HCT116 (cell line): ENCODE measurements at regions not wholly inside any gene's neighbourhood (a gene's known extent, or its start where the extent isn't known, plus 50 kb on each side); places are given as distances from the start of the nearest gene placed in this dataset.

ENCODE experiments used
- ATAC-seq: fragments of 200-7000 bp; cut with Tn5 transposase; 2 replicates; pipeline ENCODE4 v1.9.1; 2020; ENCODE audit warnings: mild to moderate bottlenecking, moderate library complexity
- BruUV-seq: library from RNA; stranded (reverse); fragments of 400-500 nt; replicated peaks from 2 replicates; lab custom pipeline; 2021; lab: Mats Ljungman, UMichigan
- CTCF ChIA-PET: fragments of 300-600 bp; sonication (Branson Sonifier 250); formaldehyde crosslinking; loops from one replicate; lab custom pipeline; 2021; ENCODE audit warnings: antibody characterized with exemption; lab: Charles Lee
- POLR2A ChIA-PET: fragments of 300-600, 350-600 bp; sonication (Branson Sonifier 250); formaldehyde crosslinking; loops from one replicate; lab custom pipeline; 2021; ENCODE audit warnings: antibody characterized with exemption; lab: Charles Lee
- RAD21 ChIA-PET, 2 experiments: fragments of 300-600 bp; sonication (Branson Sonifier 250); formaldehyde crosslinking; loops; one replicate each; lab custom pipeline; 2023; ENCODE audit warnings: low total read pairs in 2 of 2; ENCODE audit not compliant: uncharacterized antibody in 2 of 2, unreplicated experiment in 2 of 2, low non-redundant PET in 1 of 2; lab: Charles Lee
- DNase-seq: peaks from one replicate; pipeline ENCODE4 v3.0.0-alpha.2; 2010; ENCODE audit warnings: low read depth, low spot score
- H2AFZ ChIP-seq: fragments of 200-600 bp; shearing (Covaris generic), sonication (generic); 2 replicates; pipeline ENCODE4 v1.6.1; 2017; ENCODE audit warnings: low read depth, mixed run types, mixed read lengths, antibody characterized with exemption, low read length; ENCODE audit not compliant: poor library complexity, severe bottlenecking
- H3K27ac ChIP-seq: 2 replicates; pipeline ENCODE4 v1.5.1; 2012; ENCODE audit warnings: low read depth, low read length
- H3K27me3 ChIP-seq: fragments of 200-600 bp; sonication (generic); 2 replicates; pipeline ENCODE4 v1.6.1; 2016; ENCODE audit warnings: mixed run types, low read length, mixed read lengths; ENCODE audit not compliant: insufficient read depth
- H3K36me3 ChIP-seq, 2 experiments: fragments of 200-500 bp in 1 of 2; fragments of 200-600 bp in 1 of 2; sonication (Bioruptor generic) in 1 of 2; sonication (generic) in 1 of 2; 2 replicates each; pipeline versions ENCODE4 v1.5.1 to v1.6.1; 2014 to 2016; ENCODE audit warnings: low read length in 2 of 2, inconsistent platforms in 1 of 2, mixed read lengths in 1 of 2, mixed run types in 1 of 2; ENCODE audit not compliant: insufficient read depth in 2 of 2, control insufficient read depth in 1 of 2
- H3K4me1 ChIP-seq, 2 experiments: fragments of 200-600 bp in 1 of 2; sonication (generic) in 1 of 2; 2 replicates each; pipeline versions ENCODE4 v1.5.1 to v1.6.1; 2012 to 2017; ENCODE audit warnings: low read length in 2 of 2, inconsistent platforms in 1 of 2, mild to moderate bottlenecking in 1 of 2, mixed read lengths in 1 of 2, mixed run types in 1 of 2, moderate library complexity in 1 of 2; ENCODE audit not compliant: insufficient read depth in 2 of 2, control insufficient read depth in 1 of 2
- H3K4me2 ChIP-seq: fragments of 200-600 bp; sonication (generic); 2 replicates; pipeline ENCODE4 v1.6.1; 2017; ENCODE audit warnings: mixed run types, low read length, mixed read lengths
- H3K4me3 ChIP-seq, 2 experiments: fragments of 200-600 bp in 1 of 2; sonication (generic) in 1 of 2; replicated peaks in 1 of 2; 2 replicates each; pipeline ENCODE4 v1.5.1; 2011 to 2016; ENCODE audit warnings: low read length in 2 of 2, control low read depth in 1 of 2, low read depth in 1 of 2, mild to moderate bottlenecking in 1 of 2, mixed read lengths in 1 of 2, mixed run types in 1 of 2
- H3K79me2 ChIP-seq: fragments of 200-600 bp; sonication (generic); 2 replicates; pipeline ENCODE4 v1.6.1; 2017; ENCODE audit warnings: mild to moderate bottlenecking, mixed run types, low read length, moderate library complexity, mixed read lengths; ENCODE audit not compliant: insufficient read depth
- H3K9ac ChIP-seq: fragments of 200-600 bp; sonication (generic); 2 replicates; pipeline ENCODE4 v1.6.1; 2016; ENCODE audit warnings: low read length, mixed read lengths
- H3K9me2 ChIP-seq: fragments of 200-600 bp; sonication (generic), shearing (Covaris generic); 2 replicates; pipeline ENCODE4 v1.6.1; 2017; ENCODE audit warnings: mixed run types, mild to moderate bottlenecking, moderate library complexity; ENCODE audit not compliant: insufficient read depth
- H3K9me3 ChIP-seq, 2 experiments: fragments of 200-500 bp in 1 of 2; fragments of 200-600 bp in 1 of 2; sonication (Bioruptor generic) in 1 of 2; sonication (generic) in 1 of 2; 2 replicates each; pipeline ENCODE4 v1.6.1; 2014 to 2017; ENCODE audit warnings: low read length in 2 of 2, mixed read lengths in 2 of 2, inconsistent platforms in 1 of 2, low read depth in 1 of 2, mild to moderate bottlenecking in 1 of 2, mixed run types in 1 of 2, moderate library complexity in 1 of 2; ENCODE audit not compliant: control insufficient read depth in 1 of 2, insufficient read depth in 1 of 2
- H4K20me1 ChIP-seq: fragments of 200-600 bp; sonication (generic), shearing (Covaris generic); 2 replicates; pipeline ENCODE4 v1.6.1; 2017; ENCODE audit warnings: mixed run types, mild to moderate bottlenecking, moderate library complexity; ENCODE audit not compliant: insufficient read depth
- ATF3 ChIP-seq: IDR thresholded peaks from 2 replicates; pipeline ENCODE4 v1.6.1; 2012
- CBX3 ChIP-seq: IDR thresholded peaks from 2 replicates; pipeline ENCODE4 v1.6.1; 2012; ENCODE audit warnings: low read depth
- ELF1 ChIP-seq: IDR thresholded peaks from 2 replicates; pipeline ENCODE4 v1.6.1; 2012; ENCODE audit warnings: low read depth, borderline replicate concordance
- EZH2 ChIP-seq: fragments of 200-600 bp; sonication (generic); IDR thresholded peaks from 2 replicates; pipeline ENCODE4 v1.6.1; 2017; ENCODE audit warnings: antibody characterized with exemption, mixed run types
- JUND ChIP-seq: IDR thresholded peaks from 2 replicates; pipeline ENCODE4 v1.6.1; 2012
- MAX ChIP-seq: IDR thresholded peaks from 2 replicates; pipeline ENCODE4 v1.6.1; 2012
- POLR2A ChIP-seq: IDR thresholded peaks from 2 replicates; pipeline ENCODE4 v1.7.0; 2011; ENCODE audit warnings: borderline replicate concordance; ENCODE audit not compliant: insufficient read depth, insufficient read length; ENCODE audit errors: extremely low read depth
- POLR2AphosphoS5 ChIP-seq: IDR thresholded peaks from 2 replicates; pipeline ENCODE4 v1.6.1; 2011; ENCODE audit warnings: mild to moderate bottlenecking, low read depth, low read length, moderate library complexity
- REST ChIP-seq: IDR thresholded peaks from 2 replicates; pipeline ENCODE4 v1.6.1; 2012; ENCODE audit warnings: low read depth
- SIN3A ChIP-seq: IDR thresholded peaks from 2 replicates; pipeline ENCODE4 v1.6.1; 2012; ENCODE audit warnings: low read depth
- SRF ChIP-seq: IDR thresholded peaks from 2 replicates; pipeline ENCODE4 v1.6.1; 2012; ENCODE audit warnings: low read depth
- TCF7L2 ChIP-seq: IDR thresholded peaks from 2 replicates; pipeline ENCODE4 v1.7.0; 2011; ENCODE audit warnings: borderline replicate concordance, inconsistent platforms; ENCODE audit not compliant: insufficient read depth, insufficient read length; ENCODE audit errors: extremely low read depth
- YY1 ChIP-seq: IDR thresholded peaks from 2 replicates; pipeline ENCODE4 v1.6.1; 2011; ENCODE audit warnings: low read length, low read depth, moderate library complexity, mild to moderate bottlenecking; ENCODE audit not compliant: insufficient replicate concordance; ENCODE audit errors: extremely low read depth
- ZBTB33 ChIP-seq: IDR thresholded peaks from 2 replicates; pipeline ENCODE4 v1.6.1; 2011; ENCODE audit warnings: mild to moderate bottlenecking, low read length, moderate library complexity; ENCODE audit not compliant: insufficient replicate concordance; ENCODE audit errors: extremely low read depth
- ZFX ChIP-seq: fragments of 450-650 bp; IDR thresholded peaks from 2 replicates; pipeline ENCODE4 v1.6.1; 2017
- ZNF274 ChIP-seq: fragments of 200-500 bp; sonication (Bioruptor generic); IDR thresholded peaks from 2 replicates; pipeline ENCODE4 v1.6.1; 2014; ENCODE audit warnings: mild to moderate bottlenecking, low read depth, low read length, inconsistent platforms
- intact Hi-C: fragments of 100-400 bp; cut with micrococcal nuclease; formaldehyde crosslinking; loops from 2 replicates; pipeline ENCODE4 v1.10.0; 2022

GRCh38 chr15:56553486-56553885 is 88.5 kb upstream of the MNS1 start:
- ChIA-PET CTCF (no interaction called here), RAD21 (no interaction called here), POLR2A (no interaction called here)
- Histone ChIP-seq H3K36me3 (no peaks in the 10 kb centered on the region), H3K4me1 (no peaks in the 10 kb centered on the region), H3K4me2 (no peak overlapping the region), H4K20me1 (no peaks in the 10 kb centered on the region), H2AFZ (no peak overlapping the region), H3K9ac (no peak overlapping the region), H3K27ac (no peak overlapping the region), H3K79me2 (no peaks in the 10 kb centered on the region), H3K9me3 (no peaks in the 10 kb centered on the region), H3K4me3 (no peak overlapping the region), H3K27me3 (no peaks in the 10 kb centered on the region), H3K9me2 (no peaks in the 10 kb centered on the region)
- no TSS peak for BruUV-seq
- DNase-seq = no peak
- intact Hi-C loops = no loop called here
- TF ChIP-seq POLR2A (no peak), TCF7L2 (no peak), ELF1 (no peak), SIN3A (no peak), ZFX (no peak), ZNF274 (no peak), JUND (no peak), ZBTB33 (no peak)
- TF ChIP-seq, all 23 proteins: peak for 0
- ATAC-seq = no peak

GRCh38 chr15:56552659-56553058 is 87.7 kb upstream of the MNS1 start:
- Histone ChIP-seq H3K36me3 (no peaks in the 10 kb centered on the region), H3K4me1 (no peaks in the 10 kb centered on the region), H3K9ac (no peak overlapping the region), H4K20me1 (no peaks in the 10 kb centered on the region), H3K9me2 (no peaks in the 10 kb centered on the region), H3K27ac (no peak overlapping the region), H3K27me3 (no peaks in the 10 kb centered on the region), H3K79me2 (no peaks in the 10 kb centered on the region), H3K4me3 (no peak overlapping the region), H2AFZ (no peak overlapping the region), H3K9me3 (no peaks in the 10 kb centered on the region), H3K4me2 (no peak overlapping the region)
- ChIA-PET RAD21 (no interaction called here), CTCF (no interaction called here), POLR2A (no interaction called here)
- intact Hi-C loops = no loop called here
- DNase-seq (no peak), ATAC-seq (no peak)
- no TSS peak for BruUV-seq
- TF ChIP-seq TCF7L2 (no peak), EZH2 (no peak), MAX (no peak), ZFX (no peak), REST (no peak), ATF3 (no peak), YY1 (no peak), JUND (no peak), ELF1 (no peak), CBX3 (no peak), SRF (no peak), POLR2AphosphoS5 (no peak), POLR2A (no peak)
